COLO668 (cell line): ENCODE measurements at regions not wholly inside any gene's neighbourhood (a gene's known extent, or its start where the extent isn't known, plus 50 kb on each side); places are given as distances from the start of the nearest gene placed in this dataset.

Source experiments
- DNase-seq: peaks from one replicate; lab custom pipeline; 2025; ENCODE audit not compliant: unreplicated experiment; lab: John Stamatoyannopoulos, UW

DNA sequence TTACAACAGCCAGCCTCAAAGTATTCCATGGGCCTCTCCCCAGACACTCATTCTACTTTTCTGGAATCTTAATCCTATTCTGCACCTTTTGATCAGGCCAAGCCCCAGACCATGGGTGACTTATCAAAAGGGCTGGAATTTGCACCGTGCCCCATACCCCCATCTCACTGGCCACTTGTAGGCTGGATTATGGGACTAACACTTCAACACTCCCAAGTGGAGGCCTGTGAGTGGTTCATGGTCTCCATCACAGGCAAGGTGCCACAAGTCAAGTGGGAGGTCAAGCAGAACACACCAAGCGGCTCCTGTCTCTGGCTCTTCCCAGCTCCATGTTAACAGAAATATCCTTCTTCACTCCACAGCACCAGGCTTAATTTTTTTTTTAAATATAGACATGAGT, 212.3 kb upstream of the HEY2 start:
- no peak for DNase-seq

DNA sequence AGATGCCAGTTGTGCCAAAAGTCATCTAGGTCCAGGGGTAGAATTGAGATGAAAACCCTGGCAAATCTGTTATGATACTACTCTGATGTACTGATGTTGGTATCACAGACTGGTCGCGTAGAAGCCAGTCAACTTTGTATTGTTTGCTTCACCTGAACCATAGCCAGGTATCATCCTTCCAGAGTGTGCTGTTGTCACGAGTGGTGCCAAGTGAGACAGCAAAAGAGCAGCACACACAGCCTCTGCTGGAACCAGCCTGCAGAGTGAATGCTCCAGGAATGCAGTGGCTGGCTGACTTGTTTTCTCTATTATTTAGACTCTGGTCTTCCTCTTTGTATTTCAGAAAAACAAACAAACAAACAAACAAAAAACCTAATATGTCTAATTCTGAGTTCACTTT, 209.5 kb upstream of the HEY2 start:
- DNase-seq: no peak

DNA sequence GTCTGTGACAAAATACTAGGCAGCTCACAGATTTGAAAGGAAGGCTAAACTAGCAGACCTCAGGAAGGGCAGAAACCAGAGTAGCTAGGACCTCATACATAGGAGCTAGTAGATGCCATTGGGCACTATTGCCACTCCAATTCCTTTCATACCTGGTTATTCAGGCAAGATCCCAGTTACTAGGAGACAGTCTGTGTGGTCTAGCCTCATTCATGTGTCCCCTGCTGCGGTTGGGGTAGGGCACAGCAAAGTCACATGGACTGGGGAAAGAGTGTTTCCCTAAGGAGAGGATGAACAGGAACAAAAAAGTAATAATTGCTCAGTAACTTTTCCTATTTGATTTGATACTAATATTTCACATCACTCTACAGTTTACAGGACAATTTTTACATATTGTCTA, 204.6 kb upstream of the HEY2 start:
- no peak for DNase-seq

DNA sequence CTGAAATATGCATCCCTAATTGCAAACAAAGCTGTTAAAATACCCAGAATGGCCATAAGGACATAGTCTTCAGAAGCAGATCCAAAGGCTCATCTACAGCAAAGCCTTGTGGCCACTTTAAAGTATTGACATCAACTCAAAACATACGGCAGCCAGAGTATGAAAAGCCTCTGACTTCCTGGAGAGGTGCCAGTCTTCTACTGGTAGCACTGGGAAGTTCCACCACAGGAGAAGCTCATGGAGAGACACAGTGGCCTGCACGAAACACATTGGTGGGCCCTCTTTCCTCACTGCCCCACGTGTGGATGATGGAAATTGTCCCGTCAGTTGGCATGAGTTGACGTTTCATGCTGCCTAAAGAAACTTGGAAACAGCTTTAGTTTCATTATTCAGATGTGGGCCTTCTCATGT, 202.6 kb upstream of the HEY2 start:
- no peak for DNase-seq

DNA sequence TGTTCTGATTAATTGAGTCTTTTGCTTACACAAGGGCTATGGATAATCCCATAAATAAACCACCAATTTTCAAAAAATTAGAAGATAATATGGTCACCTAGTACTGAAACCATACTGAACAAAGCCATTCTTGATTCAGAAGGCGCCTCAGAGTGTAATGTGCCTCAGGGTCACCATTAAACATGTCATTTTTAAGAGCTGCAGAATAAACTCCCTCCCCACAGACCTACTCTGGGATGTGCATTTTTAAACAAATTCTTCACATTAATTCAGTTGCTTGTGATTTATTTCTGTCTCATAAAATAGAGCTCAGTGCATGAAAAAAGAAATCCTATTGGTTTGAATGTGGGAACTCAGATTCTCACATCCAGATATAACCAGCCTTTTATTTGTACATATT, 202.1 kb upstream of the HEY2 start:
- DNase-seq: no peak

DNA sequence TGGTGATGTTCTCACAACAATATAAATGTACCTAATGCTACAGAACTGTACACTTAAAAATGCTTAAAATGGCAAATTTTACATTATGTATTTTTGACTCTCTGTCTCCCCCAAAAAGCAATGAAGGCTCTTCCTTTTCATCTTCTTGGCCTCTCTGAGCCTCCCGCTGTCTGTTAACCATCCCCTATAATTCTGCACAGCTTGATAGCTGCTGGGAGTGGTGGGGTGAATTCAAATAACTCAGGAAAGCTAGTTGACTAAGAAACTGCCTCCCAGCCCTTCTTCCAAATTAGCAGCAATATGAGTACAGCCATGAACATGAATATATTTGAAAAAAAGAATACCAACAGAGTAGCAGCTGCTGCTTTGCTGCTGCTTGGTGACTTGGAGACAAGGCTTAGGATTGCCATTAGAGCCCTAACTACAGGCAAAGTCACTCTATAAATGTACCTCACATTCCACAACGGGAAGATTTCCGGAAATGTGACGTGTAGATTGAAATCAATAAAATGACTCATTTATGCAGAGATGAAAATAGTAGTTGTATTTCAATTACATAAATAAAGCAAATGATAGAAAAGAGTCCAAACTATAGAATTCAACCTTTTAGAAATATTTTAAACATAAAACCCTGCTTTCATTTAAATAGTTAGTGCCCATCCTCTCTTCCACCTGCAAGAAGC, 200.1 kb upstream of the HEY2 start:
- no peak for DNase-seq

DNA sequence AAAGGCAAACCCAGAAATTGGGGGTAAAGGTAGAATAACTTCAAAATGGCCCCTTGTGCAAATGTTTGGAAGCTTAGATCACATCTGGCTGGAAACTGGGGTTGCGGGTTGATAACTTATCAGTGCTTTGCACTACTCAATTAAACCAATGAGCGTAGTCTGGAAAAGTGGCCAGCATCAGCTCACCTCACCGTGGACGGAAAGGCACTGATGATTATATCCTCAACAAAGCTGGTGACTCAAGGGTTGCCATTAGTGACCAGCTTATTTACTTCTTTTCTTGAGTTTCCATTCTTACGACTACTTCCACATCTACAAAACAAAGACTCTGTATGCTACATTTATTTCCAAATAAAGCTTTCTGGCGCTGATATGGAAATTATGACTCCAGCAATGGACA, 198.5 kb upstream of the HEY2 start:
- no peak for DNase-seq

DNA sequence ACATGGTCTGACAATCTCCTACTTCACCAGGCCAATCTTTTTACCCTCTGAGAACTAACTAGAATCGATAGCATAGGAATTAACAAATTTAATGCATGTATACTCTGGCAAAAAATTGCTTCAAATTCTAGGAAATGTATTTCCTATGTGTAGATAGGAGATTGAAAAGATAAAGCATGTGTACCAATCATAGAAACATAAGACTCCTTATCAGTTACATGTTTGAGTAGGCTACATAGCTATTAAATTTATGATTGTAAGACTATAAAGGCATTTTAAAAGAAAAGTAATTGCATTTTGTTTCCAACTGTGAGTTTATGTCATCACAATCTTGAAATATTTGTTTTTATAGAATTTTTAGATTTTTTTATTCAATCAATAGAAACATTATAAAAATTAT, 196.6 kb upstream of the HEY2 start:
- DNase-seq: no peak

DNA sequence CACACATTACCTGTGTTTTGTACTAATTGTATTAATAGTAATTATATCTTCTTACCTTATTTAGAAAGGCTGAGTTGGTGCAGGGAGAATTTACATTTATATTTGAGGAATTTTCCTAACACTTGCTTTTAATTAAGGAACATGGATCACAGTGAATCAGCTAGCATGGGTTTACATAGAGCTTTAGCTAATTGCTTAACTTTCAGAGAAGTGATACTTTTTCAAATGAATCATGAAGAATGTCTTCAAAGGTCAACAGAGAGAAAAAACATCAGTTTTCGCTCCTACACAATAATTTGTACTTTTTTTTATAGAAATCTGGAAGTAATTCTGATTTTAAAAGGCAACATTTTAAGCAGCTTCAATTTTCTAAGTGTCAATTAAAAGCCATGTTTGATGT, 195.0 kb upstream of the HEY2 start:
- no peak for DNase-seq

DNA sequence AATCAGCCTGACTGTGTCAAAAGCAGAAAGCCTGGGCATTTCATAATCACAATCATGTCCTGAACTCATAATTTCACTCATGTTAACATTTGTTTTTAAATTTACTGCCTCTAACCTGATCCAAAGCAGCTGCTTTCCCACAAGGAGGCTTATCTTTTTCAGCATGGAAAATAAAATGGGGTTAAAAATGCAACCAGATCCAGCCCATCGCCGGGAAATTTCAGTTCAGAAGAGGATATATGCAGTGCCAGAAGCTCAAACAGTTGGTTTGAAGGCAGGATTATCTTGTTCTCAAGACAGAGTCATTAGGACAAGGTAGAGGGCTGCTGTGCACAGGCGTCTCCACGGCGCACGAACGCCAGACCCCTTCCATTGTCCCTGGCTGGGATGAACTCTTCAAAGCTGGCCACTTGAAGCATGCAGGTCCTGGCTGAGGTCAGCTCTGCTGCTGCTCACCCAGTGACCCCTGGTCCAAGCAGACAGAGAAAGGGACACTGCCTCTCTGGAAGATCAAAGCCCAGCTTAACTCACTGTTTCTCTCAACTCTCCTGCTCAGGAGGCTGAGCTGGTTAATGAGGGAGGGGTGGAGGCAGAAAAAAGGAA, 191.1 kb upstream of the HEY2 start:
- no peak for DNase-seq

DNA sequence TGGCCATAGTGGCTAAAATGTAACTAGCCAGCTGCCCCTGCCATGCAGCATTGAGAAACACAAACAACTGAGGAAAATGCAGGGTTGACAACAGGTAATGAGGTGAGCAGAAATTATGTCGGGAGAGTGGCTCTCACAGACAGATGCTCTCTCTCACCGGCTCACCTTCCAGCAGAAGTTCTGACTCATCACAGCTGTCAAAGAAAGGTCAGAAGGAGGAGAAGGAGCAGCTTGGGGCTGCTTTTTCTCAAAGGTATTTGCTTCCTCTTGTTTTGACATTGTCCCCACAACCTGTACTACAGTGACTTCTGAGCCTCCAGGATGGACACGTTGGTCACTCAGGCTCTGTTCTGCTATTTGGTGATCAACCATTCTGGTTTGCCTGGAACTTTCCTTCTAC, 190.5 kb upstream of the HEY2 start:
- DNase-seq: no peak

DNA sequence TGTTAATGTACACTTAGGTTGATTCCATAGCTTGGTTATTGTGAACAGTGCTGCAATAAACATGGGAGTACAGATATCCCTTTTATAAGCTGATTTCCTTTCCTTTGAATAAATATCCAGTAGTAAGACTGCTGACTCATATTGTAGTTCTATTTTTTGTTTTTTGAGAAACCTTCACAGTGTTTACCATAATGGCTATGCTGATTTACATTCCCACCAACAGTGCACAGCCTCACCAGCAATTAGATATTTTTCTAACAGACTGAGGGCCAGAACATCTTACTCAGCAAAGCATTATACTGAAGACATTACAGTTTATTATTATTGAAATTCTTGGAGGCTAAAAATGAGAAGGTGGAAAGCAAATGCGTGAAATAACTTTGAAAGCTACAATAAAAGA, 187.3 kb upstream of the HEY2 start:
- no peak for DNase-seq

DNA sequence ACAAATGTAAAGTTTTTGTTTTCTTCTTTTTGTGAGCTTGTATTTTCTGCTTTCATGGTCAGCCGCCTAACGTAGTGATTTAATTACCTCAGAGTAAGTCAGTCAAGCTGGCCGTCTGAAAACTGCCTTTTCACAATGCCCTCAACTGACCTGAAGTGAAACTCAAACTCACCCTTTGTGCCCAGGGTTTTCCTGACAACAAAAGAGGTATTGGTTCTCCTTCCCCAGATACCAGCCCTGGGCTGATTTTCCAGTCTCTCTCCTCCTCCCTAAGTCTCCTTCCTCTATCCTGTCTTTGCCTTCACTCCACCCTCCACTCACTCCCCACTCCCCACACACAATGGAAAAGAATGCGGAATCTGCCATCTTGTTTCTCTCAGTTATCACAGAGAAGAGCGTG, 184.5 kb upstream of the HEY2 start:
- no peak for DNase-seq

DNA sequence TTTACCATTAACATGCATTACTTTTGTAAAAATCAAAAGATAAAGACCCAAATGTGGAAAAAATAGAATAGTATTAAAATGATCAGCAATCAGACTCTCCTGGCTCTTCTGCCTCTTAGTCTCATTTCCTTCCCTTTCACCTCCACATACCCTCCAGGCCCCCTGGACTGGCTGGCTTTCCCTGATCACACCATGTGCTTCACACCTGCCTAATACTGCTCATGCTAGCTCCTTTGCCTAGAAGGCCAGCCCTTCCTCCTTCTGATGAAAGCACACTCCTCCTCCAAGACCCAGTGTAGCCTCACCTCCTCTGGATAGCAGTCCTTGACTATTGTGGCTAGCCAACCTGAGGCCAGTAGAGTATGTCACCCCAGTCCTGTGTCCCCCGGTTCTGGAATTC, 182.0 kb upstream of the HEY2 start:
- no peak for DNase-seq

DNA sequence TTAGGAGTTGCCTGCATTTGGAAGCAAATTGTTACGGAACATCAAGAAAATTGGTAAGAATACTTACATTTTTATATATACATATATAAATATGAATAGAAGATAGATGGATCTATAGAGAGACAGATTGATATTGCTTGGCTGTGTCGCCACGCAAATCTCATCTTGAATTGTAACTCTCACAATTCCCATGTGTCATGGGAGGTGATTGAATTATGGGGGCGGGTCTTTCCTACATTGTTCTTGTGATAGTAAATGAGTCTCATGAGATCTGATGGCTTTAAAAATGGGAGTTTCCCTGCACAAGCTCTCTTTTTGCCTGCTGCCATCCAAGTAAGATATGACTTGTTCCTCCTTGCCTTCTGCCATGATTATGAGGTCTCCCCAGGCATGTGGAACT, 180.8 kb upstream of the HEY2 start:
- DNase-seq: no peak

DNA sequence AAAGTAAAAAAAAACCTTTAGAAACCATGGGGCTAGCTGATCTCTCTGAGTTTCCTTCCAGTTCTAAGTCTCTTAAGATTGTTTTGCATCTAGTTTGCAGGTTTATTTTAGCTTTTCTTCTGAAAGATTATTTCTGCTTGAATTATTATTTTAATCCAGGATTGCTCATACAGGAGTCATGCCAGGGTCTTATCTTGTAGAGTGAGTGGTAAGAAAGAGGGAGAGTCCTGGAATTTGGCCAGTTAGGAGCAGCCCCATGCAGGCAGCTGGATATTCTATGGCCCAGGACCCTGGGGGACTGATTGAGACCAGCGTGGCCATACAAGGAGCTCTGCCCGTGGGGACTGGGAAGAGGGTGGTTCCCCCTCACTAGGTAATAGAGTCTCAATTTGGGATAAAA, 178.9 kb upstream of the HEY2 start:
- no peak for DNase-seq

DNA sequence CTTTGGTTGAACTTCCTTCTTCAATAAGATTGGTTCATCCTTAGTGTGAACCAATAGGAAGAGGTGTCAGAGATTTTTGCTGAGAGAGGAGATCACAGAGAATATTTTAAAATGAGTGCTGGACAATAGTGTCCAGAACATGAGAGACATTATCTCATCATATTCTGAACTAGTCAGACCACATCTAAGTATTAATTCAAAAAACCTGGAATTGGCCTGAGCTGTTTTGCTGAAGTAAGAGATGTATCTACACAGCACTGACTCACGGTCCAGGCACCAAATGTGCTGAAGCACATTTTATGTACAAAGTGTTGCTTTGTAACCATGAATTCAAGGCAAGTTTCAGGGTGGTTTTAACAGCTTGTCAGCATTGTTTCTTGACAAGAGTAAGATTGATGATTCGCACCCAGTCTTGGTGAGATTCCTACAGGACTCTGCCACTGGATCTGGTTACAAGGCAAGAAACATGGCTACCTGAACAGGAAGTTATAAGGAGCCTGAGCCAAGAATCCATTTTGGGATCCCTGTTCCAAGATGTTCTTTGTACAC, 178.2 kb upstream of the HEY2 start:
- no peak for DNase-seq

DNA sequence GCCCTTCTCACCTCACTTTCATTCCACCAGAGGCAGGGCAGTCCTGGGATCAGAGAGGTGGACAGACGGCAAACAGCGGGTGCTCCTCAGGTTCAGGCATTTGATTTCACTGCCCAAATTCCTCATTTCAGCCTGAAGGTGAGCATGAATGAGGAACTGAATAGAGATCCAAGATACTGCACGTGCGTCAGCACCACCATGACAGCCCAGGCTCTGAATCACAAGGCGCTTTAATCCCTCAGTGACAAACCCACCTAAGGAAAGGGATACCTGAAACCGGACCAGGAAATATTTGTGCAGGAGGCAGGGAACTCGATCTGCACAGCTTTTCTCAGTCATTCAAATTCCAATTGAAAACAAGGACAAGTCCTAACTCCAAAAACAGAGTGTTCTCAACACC, 174.8 kb upstream of the HEY2 start:
- no peak for DNase-seq

DNA sequence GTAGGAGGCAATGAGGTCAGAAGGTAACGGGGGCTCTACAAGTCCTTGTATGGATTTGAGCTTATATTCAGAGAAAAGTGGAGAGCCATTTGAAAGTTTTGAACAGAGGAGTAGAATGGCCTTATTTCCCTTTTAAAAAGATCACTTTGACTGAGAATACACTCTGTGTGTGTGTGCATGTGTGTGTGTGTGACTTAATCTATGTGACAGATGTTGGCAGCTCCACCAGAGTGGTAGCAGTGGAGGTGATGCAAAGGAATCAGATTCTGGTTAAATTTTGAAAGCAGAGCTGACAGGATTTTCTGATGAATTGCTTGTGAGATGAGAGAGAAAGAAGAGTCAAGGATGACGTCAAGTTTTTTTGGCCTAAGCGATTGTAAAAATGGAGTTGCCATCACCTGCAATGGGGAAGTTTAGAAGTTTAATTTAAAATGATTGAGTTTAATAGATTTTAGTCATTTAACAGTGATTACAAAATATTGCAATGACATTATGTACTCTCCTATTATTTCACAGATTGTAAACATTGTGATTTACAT, 172.2 kb upstream of the HEY2 start:
- no peak for DNase-seq

DNA sequence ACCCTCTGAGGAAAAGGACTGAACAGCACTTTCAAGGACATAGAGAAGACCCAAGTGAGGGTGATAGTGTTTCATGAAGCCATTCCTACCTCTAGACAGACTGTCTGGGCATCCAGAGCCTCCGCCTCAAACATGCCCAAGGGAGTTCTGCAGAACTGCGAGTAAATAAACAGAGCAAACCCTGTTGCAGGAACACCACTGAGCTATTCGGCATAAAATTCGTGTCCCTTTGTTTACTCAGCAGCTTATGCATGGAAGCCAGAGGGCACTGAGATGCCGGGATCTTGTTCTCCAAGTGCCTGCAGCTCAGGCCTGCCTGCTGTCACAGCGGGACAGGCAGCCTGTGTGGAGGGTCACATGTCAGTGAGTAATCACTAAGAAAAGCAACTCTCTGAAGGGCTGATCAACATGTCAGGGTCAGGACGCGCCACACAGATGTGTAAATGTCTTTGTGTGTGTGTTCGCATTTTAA, 164.9 kb upstream of the HEY2 start:
- peak; percentile 41 for DNase-seq

DNA sequence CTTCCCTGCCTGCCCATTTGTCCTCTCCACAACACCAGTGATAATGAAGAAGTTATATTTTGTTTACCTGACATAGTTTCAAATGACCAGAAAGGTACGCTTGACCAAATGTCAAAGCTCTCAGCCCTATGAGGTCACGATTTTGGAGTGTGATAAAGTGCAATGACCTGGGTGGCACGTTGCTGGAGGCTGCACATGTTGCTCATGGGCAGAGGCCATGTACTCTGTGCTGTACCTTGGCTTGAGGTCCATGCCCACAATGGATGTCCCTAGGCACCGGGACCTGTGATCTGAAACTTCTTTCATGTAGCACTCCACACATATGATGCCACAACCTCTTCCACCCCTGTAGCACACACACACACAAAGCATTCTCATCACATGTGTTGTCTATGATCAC, 164.0 kb upstream of the HEY2 start:
- DNase-seq: no peak

DNA sequence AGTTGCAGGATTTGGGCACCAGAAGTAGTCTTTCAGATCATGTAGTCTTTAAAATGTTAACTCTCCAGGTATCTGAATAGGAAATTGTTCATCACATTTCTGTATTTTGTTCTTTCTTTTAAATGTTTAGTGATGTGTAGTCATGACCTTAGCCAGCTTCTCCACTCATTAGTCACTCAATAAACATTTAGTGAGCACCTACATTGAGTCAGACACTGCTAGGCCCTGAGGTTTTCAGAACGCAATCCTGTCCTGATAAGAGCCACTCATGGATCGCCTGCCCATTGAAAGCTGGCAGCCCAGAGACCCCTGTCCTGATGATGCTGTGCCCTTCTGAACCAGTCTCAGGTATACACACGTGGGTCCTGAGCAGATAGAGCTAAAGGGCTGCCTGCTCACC, 163.4 kb upstream of the HEY2 start:
- DNase-seq: no peak

DNA sequence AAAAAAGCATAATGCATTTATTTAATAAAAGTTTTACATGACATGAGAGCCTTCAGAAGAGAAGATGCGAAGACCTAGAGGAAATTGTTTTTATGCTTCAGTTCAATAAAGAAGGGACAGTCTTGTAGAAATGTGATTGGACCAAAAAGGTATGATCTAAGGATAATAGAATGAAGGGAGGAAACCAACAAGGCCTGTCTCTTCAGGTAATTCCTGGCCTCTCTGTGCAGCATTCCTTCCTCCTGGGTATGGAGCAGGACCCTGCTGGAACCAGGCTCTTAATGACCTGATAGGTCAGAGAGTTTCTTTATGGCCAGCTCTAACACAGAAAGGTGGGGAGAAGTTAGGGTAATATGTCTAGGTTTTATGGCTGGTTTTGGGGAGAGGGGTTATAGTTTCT, 162.8 kb upstream of the HEY2 start:
- no peak for DNase-seq
